Neural cell (in vitro differentiated cells): ENCODE measurements at regions not wholly inside any gene's neighbourhood (a gene's known extent, or its start where the extent isn't known, plus 50 kb on each side); places are given as distances from the start of the nearest gene placed in this dataset.

Experiments used
- H2AFZ ChIP-seq: fragments of 200-600, 300-800 bp; sonication (generic), shearing (Covaris generic); 2 replicates; pipeline ENCODE4 v1.6.0; 2014; ENCODE audit warnings: low read depth, mild to moderate bottlenecking, antibody characterized with exemption, low read length, moderate library complexity
- H3F3A ChIP-seq: fragments of 200-600 bp; shearing (Covaris generic); 2 replicates; pipeline ENCODE4 v1.6.1; 2016; ENCODE audit warnings: mild to moderate bottlenecking, moderate library complexity, mixed read lengths, antibody characterized with exemption, low read length; ENCODE audit not compliant: insufficient read depth, poor library complexity, severe bottlenecking
- H3K27ac ChIP-seq: fragments of 200-600, 300-800 bp; sonication (generic), shearing (Covaris generic); 2 replicates; pipeline ENCODE4 v1.5.1; 2014; ENCODE audit warnings: mild to moderate bottlenecking, low read length, moderate library complexity
- H3K27me3 ChIP-seq: fragments of 300-800, 200-600 bp; sonication (generic), shearing (Covaris generic); 2 replicates; pipeline ENCODE4 v1.6.0; 2014; ENCODE audit warnings: mild to moderate bottlenecking, low read depth, low read length, moderate library complexity; ENCODE audit not compliant: insufficient read depth
- H3K36me3 ChIP-seq: fragments of 300-800, 200-600 bp; sonication (generic), shearing (Covaris generic); 2 replicates; pipeline ENCODE4 v1.5.1; 2014; ENCODE audit warnings: mild to moderate bottlenecking, antibody characterized with exemption, low read length, moderate library complexity; ENCODE audit not compliant: insufficient read depth
- H3K4me2 ChIP-seq: fragments of 300-800, 200-600 bp; sonication (generic), shearing (Covaris generic); 2 replicates; pipeline ENCODE4 v1.6.0; 2014; ENCODE audit warnings: mild to moderate bottlenecking, low read length
- H3K4me3 ChIP-seq: fragments of 300-800, 200-600 bp; sonication (generic), shearing (Covaris generic); 2 replicates; pipeline ENCODE4 v1.5.1; 2014; ENCODE audit warnings: mild to moderate bottlenecking, low read length, moderate library complexity
- H3K79me2 ChIP-seq: fragments of 200-600 bp; shearing (Covaris generic); replicated peaks from 2 replicates; pipeline ENCODE4 v1.6.0; 2014; ENCODE audit warnings: mild to moderate bottlenecking, low read length, moderate library complexity; ENCODE audit not compliant: insufficient read depth
- H3K9ac ChIP-seq: fragments of 300-800, 200-600 bp; sonication (generic), shearing (Covaris generic); 2 replicates; pipeline ENCODE4 v1.6.1; 2016; ENCODE audit warnings: mild to moderate bottlenecking, low read length, mixed read lengths
- H3K9me2 ChIP-seq: fragments of 200-600 bp; shearing (Covaris generic); 2 replicates; pipeline ENCODE4 v1.6.1; 2016; ENCODE audit warnings: mild to moderate bottlenecking, low read length, mixed read lengths; ENCODE audit not compliant: insufficient read depth
- H3K9me3 ChIP-seq: fragments of 200-600, 300-800 bp; sonication (generic), shearing (Covaris generic); 2 replicates; pipeline ENCODE4 v1.6.1; 2016; ENCODE audit warnings: mild to moderate bottlenecking, mixed run types, low read length, moderate library complexity, mixed read lengths
- H4K20me1 ChIP-seq: fragments of 200-600 bp; shearing (Covaris generic); 2 replicates; pipeline ENCODE4 v1.6.1; 2016; ENCODE audit warnings: mild to moderate bottlenecking, mixed run types; ENCODE audit not compliant: insufficient read depth
- EP300 ChIP-seq: fragments of 450-650 bp; conservative IDR thresholded peaks from 2 replicates; pipeline ENCODE4 v1.6.1; 2014; ENCODE audit warnings: antibody characterized with exemption, mild to moderate bottlenecking, moderate library complexity; ENCODE audit not compliant: poor library complexity, severe bottlenecking
- EZH2 ChIP-seq: fragments of 200-600, 300-800 bp; shearing (Covaris generic), sonication (generic); IDR thresholded peaks from 2 replicates; pipeline ENCODE4 v1.6.1; 2014; ENCODE audit warnings: antibody characterized with exemption, low read length, borderline replicate concordance, mild to moderate bottlenecking; ENCODE audit not compliant: insufficient read depth, poor library complexity, severe bottlenecking
- MXI1 ChIP-seq: fragments of 450-650 bp; conservative IDR thresholded peaks from 2 replicates; pipeline ENCODE4 v1.6.1; 2014; ENCODE audit warnings: antibody characterized with exemption, mild to moderate bottlenecking; ENCODE audit not compliant: poor library complexity, severe bottlenecking
- POLR2AphosphoS5 ChIP-seq: IDR thresholded peaks from 2 replicates; pipeline ENCODE4 v1.6.1; 2012
- RAD21 ChIP-seq: fragments of 450-650 bp; conservative IDR thresholded peaks from 2 replicates; pipeline ENCODE4 v1.6.1; 2014; ENCODE audit warnings: antibody characterized with exemption, mild to moderate bottlenecking, moderate library complexity
- SMC3 ChIP-seq: fragments of 450-650 bp; conservative IDR thresholded peaks from 2 replicates; pipeline ENCODE4 v1.6.1; 2014; ENCODE audit warnings: antibody characterized with exemption, mild to moderate bottlenecking, moderate library complexity; ENCODE audit not compliant: poor library complexity
- TAF1 ChIP-seq: IDR thresholded peaks from 2 replicates; pipeline ENCODE4 v1.6.1; 2012; ENCODE audit warnings: low read depth
- TF ChIP-seq, protein P1 (sequence below): fragments of 450-650 bp; IDR thresholded peaks from 2 replicates; pipeline ENCODE4 v1.5.1; 2014; ENCODE audit warnings: antibody characterized with exemption, mild to moderate bottlenecking, moderate library complexity; ENCODE audit not compliant: poor library complexity, severe bottlenecking
- TF ChIP-seq, protein P2 (sequence below): IDR thresholded peaks from 2 replicates; pipeline ENCODE4 v1.6.1; 2012; ENCODE audit warnings: borderline replicate concordance

DNA sequence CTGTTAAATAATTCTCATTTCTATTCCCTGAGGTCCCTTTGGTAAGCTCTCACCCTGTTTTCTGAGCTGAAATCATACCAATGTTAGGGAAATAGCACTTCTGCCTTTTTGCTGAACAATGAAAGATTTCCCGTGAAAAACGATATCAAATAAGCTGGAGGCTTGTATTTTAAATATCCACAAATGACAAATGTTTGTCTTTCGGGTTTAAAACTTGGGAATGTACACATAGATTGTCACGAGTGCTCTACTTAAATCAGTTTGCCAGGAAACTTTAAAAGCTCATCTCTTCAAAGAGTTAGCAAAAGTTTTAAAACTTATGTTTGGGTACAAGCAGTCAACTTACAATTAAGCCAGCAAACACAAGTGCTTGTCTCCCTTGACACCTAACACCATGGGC lies 393.5 kb upstream of the MON1B start:
- no peaks in the 10 kb centered on the region for H3K36me3 ChIP-seq
- no peak overlapping the region for H3K4me3 ChIP-seq
- TF ChIP-seq EP300 (no peak), TAF1 (no peak), POLR2AphosphoS5 (no peak), SMC3 (no peak), EZH2 (no peak), MXI1 (no peak), RAD21 (no peak)
- TF ChIP-seq, protein P1, sequence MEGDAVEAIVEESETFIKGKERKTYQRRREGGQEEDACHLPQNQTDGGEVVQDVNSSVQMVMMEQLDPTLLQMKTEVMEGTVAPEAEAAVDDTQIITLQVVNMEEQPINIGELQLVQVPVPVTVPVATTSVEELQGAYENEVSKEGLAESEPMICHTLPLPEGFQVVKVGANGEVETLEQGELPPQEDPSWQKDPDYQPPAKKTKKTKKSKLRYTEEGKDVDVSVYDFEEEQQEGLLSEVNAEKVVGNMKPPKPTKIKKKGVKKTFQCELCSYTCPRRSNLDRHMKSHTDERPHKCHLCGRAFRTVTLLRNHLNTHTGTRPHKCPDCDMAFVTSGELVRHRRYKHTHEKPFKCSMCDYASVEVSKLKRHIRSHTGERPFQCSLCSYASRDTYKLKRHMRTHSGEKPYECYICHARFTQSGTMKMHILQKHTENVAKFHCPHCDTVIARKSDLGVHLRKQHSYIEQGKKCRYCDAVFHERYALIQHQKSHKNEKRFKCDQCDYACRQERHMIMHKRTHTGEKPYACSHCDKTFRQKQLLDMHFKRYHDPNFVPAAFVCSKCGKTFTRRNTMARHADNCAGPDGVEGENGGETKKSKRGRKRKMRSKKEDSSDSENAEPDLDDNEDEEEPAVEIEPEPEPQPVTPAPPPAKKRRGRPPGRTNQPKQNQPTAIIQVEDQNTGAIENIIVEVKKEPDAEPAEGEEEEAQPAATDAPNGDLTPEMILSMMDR, result no peak
- TF ChIP-seq, protein P2, sequence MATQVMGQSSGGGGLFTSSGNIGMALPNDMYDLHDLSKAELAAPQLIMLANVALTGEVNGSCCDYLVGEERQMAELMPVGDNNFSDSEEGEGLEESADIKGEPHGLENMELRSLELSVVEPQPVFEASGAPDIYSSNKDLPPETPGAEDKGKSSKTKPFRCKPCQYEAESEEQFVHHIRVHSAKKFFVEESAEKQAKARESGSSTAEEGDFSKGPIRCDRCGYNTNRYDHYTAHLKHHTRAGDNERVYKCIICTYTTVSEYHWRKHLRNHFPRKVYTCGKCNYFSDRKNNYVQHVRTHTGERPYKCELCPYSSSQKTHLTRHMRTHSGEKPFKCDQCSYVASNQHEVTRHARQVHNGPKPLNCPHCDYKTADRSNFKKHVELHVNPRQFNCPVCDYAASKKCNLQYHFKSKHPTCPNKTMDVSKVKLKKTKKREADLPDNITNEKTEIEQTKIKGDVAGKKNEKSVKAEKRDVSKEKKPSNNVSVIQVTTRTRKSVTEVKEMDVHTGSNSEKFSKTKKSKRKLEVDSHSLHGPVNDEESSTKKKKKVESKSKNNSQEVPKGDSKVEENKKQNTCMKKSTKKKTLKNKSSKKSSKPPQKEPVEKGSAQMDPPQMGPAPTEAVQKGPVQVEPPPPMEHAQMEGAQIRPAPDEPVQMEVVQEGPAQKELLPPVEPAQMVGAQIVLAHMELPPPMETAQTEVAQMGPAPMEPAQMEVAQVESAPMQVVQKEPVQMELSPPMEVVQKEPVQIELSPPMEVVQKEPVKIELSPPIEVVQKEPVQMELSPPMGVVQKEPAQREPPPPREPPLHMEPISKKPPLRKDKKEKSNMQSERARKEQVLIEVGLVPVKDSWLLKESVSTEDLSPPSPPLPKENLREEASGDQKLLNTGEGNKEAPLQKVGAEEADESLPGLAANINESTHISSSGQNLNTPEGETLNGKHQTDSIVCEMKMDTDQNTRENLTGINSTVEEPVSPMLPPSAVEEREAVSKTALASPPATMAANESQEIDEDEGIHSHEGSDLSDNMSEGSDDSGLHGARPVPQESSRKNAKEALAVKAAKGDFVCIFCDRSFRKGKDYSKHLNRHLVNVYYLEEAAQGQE, result no peak
- no peak overlapping the region for H3K9ac ChIP-seq
- H3K4me2 ChIP-seq, result no peak overlapping the region
- no peaks in the 10 kb centered on the region for H3K79me2 ChIP-seq
- H4K20me1 ChIP-seq, result no peaks in the 10 kb centered on the region
- H3K27ac ChIP-seq, result no peak overlapping the region
- H3K9me3 ChIP-seq, result no peaks in the 10 kb centered on the region
- H3K9me2 ChIP-seq, result no peaks in the 10 kb centered on the region
- no peaks in the 10 kb centered on the region for H3F3A ChIP-seq
- H3K27me3 ChIP-seq, result no peaks in the 10 kb centered on the region
- H2AFZ ChIP-seq, result no peak overlapping the region

DNA sequence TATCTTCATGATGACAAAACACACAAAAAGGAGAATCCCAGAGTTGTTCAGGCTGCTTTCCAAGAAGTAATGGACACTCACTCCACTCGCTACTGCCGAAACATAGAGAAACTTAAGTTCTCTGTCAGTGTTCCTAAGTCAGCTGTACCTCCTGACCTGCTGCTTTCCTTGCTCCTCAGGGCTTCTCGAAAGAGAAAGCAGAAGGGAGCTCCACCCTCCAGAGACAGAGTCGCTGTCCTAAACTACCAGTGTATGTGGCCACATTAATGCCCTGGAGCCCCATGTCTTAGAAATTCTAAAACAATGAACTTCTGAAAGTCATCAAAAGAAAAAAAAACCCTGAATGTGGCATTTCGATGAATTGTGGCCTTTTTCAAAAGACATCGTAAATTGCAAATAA lies 390.8 kb upstream of the MON1B start:
- no peak overlapping the region for H3K4me3 ChIP-seq
- H3F3A ChIP-seq, result no peaks in the 10 kb centered on the region
- H3K9me3 ChIP-seq, result no peaks in the 10 kb centered on the region
- TF ChIP-seq TAF1 (no peak), RAD21 (no peak), EP300 (no peak), MXI1 (no peak), EZH2 (no peak), POLR2AphosphoS5 (no peak), SMC3 (no peak)
- TF ChIP-seq, protein P1, result no peak
- TF ChIP-seq, protein P2, result no peak
- H3K27me3 ChIP-seq, result no peaks in the 10 kb centered on the region
- H2AFZ ChIP-seq, result no peak overlapping the region
- H3K79me2 ChIP-seq, result no peaks in the 10 kb centered on the region
- no peaks in the 10 kb centered on the region for H3K9me2 ChIP-seq
- H3K9ac ChIP-seq, result no peak overlapping the region
- no peak overlapping the region for H3K4me2 ChIP-seq
- H4K20me1 ChIP-seq, result no peaks in the 10 kb centered on the region
- no peak overlapping the region for H3K27ac ChIP-seq
- no peaks in the 10 kb centered on the region for H3K36me3 ChIP-seq
